Neural crest cell (in vitro differentiated cells): ENCODE measurements at regions not wholly inside any gene's neighbourhood (a gene's known extent, or its start where the extent isn't known, plus 50 kb on each side); places are given as distances from the start of the nearest gene placed in this dataset.
A peak's percentile ranks its signal among the peaks of the same experiment; 100 is the strongest.

Source experiments
- DNase-seq: peaks from one replicate; pipeline ENCODE4 v3.0.0; 2021; ENCODE audit warnings: low read depth, mixed read lengths, low spot score
- H3K27ac Mint-ChIP-seq: one replicate; pipeline ENCODE4 v1.8.0; 2021; ENCODE audit warnings: mild to moderate bottlenecking, mixed read lengths; ENCODE audit not compliant: unreplicated experiment
- H3K27me3 Mint-ChIP-seq: 2 replicates; pipeline ENCODE4 v1.8.0; 2021; ENCODE audit warnings: low read depth, mild to moderate bottlenecking, mixed read lengths
- H3K36me3 Mint-ChIP-seq: 2 replicates; pipeline ENCODE4 v1.8.0; 2021; ENCODE audit warnings: low read depth, mild to moderate bottlenecking, mixed read lengths
- H3K4me1 Mint-ChIP-seq: 2 replicates; pipeline ENCODE4 v1.8.0; 2021; ENCODE audit warnings: mixed read lengths
- H3K4me3 Mint-ChIP-seq: one replicate; pipeline ENCODE4 v1.8.0; 2021; ENCODE audit warnings: mild to moderate bottlenecking, mixed read lengths
- H3K9me3 Mint-ChIP-seq: 2 replicates; pipeline ENCODE4 v1.8.0; 2021; ENCODE audit warnings: mixed read lengths
- TF ChIP-seq, protein P1 (sequence below): fragments of 200-600 bp; sonication (generic); conservative IDR thresholded peaks from 2 replicates; pipeline ENCODE4 v1.5.0; 2021; ENCODE audit warnings: antibody characterized with exemption, mild to moderate bottlenecking

DNA sequence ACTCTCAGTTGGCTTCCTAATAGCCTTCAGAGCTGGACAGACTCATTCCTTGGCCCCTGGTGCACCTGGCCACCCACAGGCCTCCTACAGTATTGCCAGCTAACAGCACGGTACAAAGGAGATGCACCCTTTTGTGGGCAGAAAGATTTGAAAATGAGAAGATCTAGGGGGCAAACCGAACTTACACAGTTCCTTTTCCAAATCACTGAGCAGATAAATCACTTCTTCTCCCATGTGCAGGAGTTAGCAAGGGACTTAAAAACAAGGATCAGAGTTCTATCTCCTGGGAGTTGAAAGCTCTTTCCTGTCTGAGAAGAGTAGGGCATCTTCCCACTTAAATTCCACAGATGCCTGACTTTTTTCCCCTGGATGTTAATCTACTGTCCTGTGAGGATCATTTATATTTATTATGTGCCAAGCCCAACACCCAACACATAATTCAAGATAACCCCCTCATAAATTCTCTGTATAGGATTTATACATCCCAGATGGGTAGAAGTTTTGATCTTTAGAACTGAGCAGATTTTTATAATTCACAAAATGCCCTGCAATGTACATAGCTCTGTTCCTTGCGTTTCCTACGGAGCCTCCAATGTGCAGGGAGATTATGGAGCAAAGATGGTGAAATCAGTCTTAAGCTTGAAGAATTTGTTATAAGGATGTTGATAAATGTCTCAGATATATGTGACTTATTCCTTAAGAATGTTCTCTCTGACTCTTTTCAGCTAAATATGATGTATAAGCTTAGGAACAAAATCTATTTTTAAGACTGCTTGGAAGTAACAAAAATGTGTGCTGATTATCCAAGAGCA is 207.2 kb upstream of the DAPK1 start:
- no peaks in the 10 kb centered on the region for H3K27me3 Mint-ChIP-seq
- H3K4me3 Mint-ChIP-seq = no peak overlapping the region
- TF ChIP-seq, protein P1, sequence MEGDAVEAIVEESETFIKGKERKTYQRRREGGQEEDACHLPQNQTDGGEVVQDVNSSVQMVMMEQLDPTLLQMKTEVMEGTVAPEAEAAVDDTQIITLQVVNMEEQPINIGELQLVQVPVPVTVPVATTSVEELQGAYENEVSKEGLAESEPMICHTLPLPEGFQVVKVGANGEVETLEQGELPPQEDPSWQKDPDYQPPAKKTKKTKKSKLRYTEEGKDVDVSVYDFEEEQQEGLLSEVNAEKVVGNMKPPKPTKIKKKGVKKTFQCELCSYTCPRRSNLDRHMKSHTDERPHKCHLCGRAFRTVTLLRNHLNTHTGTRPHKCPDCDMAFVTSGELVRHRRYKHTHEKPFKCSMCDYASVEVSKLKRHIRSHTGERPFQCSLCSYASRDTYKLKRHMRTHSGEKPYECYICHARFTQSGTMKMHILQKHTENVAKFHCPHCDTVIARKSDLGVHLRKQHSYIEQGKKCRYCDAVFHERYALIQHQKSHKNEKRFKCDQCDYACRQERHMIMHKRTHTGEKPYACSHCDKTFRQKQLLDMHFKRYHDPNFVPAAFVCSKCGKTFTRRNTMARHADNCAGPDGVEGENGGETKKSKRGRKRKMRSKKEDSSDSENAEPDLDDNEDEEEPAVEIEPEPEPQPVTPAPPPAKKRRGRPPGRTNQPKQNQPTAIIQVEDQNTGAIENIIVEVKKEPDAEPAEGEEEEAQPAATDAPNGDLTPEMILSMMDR = peak; percentile 27
- H3K4me1 Mint-ChIP-seq = no peaks in the 10 kb centered on the region
- H3K36me3 Mint-ChIP-seq = no peaks in the 10 kb centered on the region
- H3K9me3 Mint-ChIP-seq = peaks cover 7% of the 10 kb centered on the region
- no peak overlapping the region for H3K27ac Mint-ChIP-seq
- DNase-seq = no peak

DNA sequence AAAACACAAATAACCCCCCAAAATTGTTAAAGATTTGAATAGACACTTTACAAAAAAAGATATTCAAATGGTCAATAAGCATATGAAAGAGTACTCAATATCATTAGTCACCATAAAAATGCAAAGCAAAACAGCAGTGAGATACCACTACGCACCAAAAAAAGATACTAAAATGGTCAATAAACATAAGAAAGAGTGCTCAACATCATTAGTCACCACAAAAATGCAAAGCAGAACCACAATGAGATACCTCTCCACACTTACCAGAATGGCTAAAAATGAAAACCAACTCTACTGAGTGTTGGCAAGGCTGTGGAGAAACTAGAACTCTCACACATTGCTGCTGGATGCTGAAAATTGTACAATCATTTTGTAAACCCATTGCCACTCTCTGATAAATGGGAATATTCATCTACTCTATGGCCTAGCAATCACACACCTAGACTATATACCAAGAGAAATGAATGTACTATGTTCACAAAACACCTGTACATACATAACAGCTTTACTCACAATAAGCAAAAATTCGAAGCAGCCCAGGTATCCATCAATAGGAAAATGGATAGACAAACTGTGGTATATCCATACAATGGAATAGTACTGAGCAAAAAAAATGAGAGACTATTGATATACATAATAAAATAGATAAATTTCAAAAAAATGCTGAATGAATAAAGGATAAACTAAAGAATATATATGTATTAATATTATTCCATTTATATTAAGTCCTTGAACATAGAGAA is 205.0 kb upstream of the DAPK1 start:
- H3K4me1 Mint-ChIP-seq = no peaks in the 10 kb centered on the region
- H3K9me3 Mint-ChIP-seq = peaks cover 7% of the 10 kb centered on the region
- H3K27me3 Mint-ChIP-seq = no peaks in the 10 kb centered on the region

DNA sequence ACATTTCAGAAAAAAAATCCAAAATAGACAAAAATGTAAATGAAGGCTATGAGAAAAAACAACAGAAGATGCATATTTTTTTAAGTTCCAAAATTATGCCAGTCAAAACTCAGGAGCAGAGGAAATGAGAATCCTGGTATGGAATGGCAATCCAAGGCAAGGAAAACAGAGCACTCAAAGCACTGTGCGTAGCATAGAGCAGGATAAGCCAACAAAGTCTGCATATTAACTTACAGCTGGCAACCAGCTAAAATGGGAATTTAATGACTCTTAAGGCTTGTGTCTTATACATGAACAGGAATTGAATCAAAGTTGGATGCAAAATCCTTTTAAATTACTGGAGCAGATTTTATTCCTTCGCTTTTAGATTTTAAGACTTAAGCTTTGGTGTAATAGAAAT is 203.5 kb upstream of the DAPK1 start:
- no peak overlapping the region for H3K4me3 Mint-ChIP-seq
- no peak overlapping the region for H3K27ac Mint-ChIP-seq
- H3K9me3 Mint-ChIP-seq = peaks cover 7% of the 10 kb centered on the region
- H3K36me3 Mint-ChIP-seq = no peaks in the 10 kb centered on the region
- no peak for DNase-seq
- TF ChIP-seq, protein P1 = no peak
- no peaks in the 10 kb centered on the region for H3K27me3 Mint-ChIP-seq
- no peaks in the 10 kb centered on the region for H3K4me1 Mint-ChIP-seq

More for the DNA sequence above, 205.0 kb upstream of the DAPK1 start:
- DNase-seq = no peak
- Mint-ChIP-seq H3K4me3 (no peak overlapping the region), H3K36me3 (no peaks in the 10 kb centered on the region), H3K27ac (no peak overlapping the region)
- TF ChIP-seq, protein P1 = no peak

DNA sequence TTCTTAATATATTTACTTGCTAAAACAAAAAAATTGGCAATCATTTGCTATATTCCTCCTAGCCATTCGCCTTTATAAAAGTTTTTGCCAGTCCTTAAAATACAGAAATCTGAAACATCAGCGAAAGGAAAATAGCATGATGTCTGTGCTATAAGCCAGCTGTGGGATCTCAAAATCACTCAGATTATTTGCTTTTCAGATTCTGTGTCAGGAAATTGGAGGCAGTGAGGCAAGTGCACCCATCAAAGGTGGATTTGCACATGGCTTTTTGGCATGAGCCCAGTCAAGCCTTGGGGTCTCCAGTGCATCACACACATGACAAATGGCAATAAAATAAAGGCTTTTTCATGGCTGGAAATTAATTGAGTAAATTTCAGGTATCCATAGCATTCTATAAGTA is 196.8 kb upstream of the DAPK1 start:
- TF ChIP-seq, protein P1 = no peak
- Mint-ChIP-seq H3K27ac (no peak overlapping the region), H3K4me3 (no peak overlapping the region), H3K9me3 (no peaks in the 10 kb centered on the region), H3K4me1 (no peaks in the 10 kb centered on the region), H3K27me3 (peaks cover 6% of the 10 kb centered on the region), H3K36me3 (no peaks in the 10 kb centered on the region)
- DNase-seq = no peak

DNA sequence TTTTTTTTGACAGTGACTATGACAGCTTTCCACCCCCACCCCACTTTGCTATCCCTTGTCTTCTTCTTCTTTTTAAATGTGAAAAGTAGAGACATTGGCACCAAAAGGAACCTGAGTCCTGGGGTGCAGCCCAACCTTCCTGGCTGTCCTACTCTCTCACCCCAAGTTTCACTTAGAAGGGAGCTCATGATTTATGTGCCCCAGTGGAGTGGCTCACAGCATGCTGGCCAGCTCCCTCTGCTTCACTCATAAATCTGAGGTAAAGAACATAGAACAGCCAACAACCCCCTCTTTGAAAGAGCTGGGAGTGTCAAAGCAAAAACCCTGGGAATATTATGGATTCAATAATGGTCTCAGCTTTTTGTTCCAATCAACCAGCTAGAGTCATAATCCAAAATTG is 196.3 kb upstream of the DAPK1 start:
- DNase-seq = no peak
- Mint-ChIP-seq H3K9me3 (no peaks in the 10 kb centered on the region), H3K36me3 (no peaks in the 10 kb centered on the region), H3K27ac (no peak overlapping the region), H3K4me1 (no peaks in the 10 kb centered on the region), H3K4me3 (no peak overlapping the region), H3K27me3 (peaks cover 6% of the 10 kb centered on the region)
- TF ChIP-seq, protein P1 = no peak
